ENCODE measurements at regions not wholly inside any gene's neighbourhood (a gene's known extent, or its start where the extent isn't known, plus 50 kb on each side); places are given as distances from the start of the nearest gene placed in this dataset.
"Not testable (repeated sequence)": the region's sequence is repeated elsewhere in the genome, so short reads cannot be mapped to it uniquely, and the experiment has no call there.

GRCh38 chr15:92733934-92734521, 78.5 kb upstream of the FAM174B start:
- H3K4me1 Mint-ChIP-seq: peaks cover 0 to 9% (median 2%) of the 10 kb centered on the region in 4 donors
- no peak overlapping the region for H3K27ac ChIP-seq (ENCODE audit: insufficient read depth, low read length, poor library complexity, severe bottlenecking)
- H3K36me3 ChIP-seq (ENCODE audit: control insufficient read depth, insufficient read depth, low read length): no peaks in the 10 kb centered on the region
- no peaks in the 10 kb centered on the region for H3K4me1 ChIP-seq (ENCODE audit: control insufficient read depth, insufficient read depth, low read length, poor library complexity, severe bottlenecking)
- H3K9me3 ChIP-seq (ENCODE audit: control insufficient read depth in 2 of 2, low read length in 2 of 2): no peaks in the 10 kb centered on the region
- DNase-seq (peak in 2 of 3 donors; percentile 8 to 17), ATAC-seq (ENCODE audit: low read depth in 2 of 2) (no peak)
- peak overlapping the region; percentile 67 to 91 (median 86) for H3K4me3 Mint-ChIP-seq
- H3K4me3 ChIP-seq (ENCODE audit: low read depth, low read length): peak overlapping the region; percentile 42
- H3K27me3 Mint-ChIP-seq: peaks cover 23% of the 10 kb centered on the region
- no peaks in the 10 kb centered on the region for H3K36me3 Mint-ChIP-seq
- H3K27me3 ChIP-seq (ENCODE audit: control insufficient read depth, insufficient read depth, low read length): no peaks in the 10 kb centered on the region
- peaks cover 0 to 2% (median 0%) of the 10 kb centered on the region in 7 donors for H3K9me3 Mint-ChIP-seq
- peak overlapping the region in 1 of 3 donors; percentile 90 for H3K27ac Mint-ChIP-seq

- not testable (repeated sequence) for H3K9me3 Mint-ChIP-seq; H3K36me3 ChIP-seq (ENCODE audit: control insufficient read depth, insufficient read depth, low read length); H3K4me1 Mint-ChIP-seq; H3K4me3 Mint-ChIP-seq; DNase-seq; H3K4me1 ChIP-seq (ENCODE audit: control insufficient read depth, insufficient read depth, low read length, poor library complexity, severe bottlenecking); H3K36me3 Mint-ChIP-seq; H3K27ac ChIP-seq (ENCODE audit: insufficient read depth, low read length, poor library complexity, severe bottlenecking); H3K27ac Mint-ChIP-seq; H3K27me3 ChIP-seq (ENCODE audit: control insufficient read depth, insufficient read depth, low read length); ATAC-seq (ENCODE audit: low read depth in 2 of 2); H3K9me3 ChIP-seq (ENCODE audit: control insufficient read depth in 2 of 2, low read length in 2 of 2); H3K4me3 ChIP-seq (ENCODE audit: low read depth, low read length)
- peaks cover 21% of the 10 kb centered on the region for H3K27me3 Mint-ChIP-seq
Measured at GRCh38 chr15:92739246-92739645, 83.7 kb upstream of the FAM174B start.

- Histone ChIP-seq H3K36me3 (ENCODE audit: control insufficient read depth, insufficient read depth, low read length) (no peaks in the 10 kb centered on the region), H3K27me3 (ENCODE audit: control insufficient read depth, insufficient read depth, low read length) (no peaks in the 10 kb centered on the region), H3K4me1 (ENCODE audit: control insufficient read depth, insufficient read depth, low read length, poor library complexity, severe bottlenecking) (no peaks in the 10 kb centered on the region), H3K9me3 (ENCODE audit: control insufficient read depth in 2 of 2, low read length in 2 of 2) (no peaks in the 10 kb centered on the region), H3K4me3 (ENCODE audit: low read depth, low read length) (no peak overlapping the region), H3K27ac (ENCODE audit: insufficient read depth, low read length, poor library complexity, severe bottlenecking) (no peak overlapping the region)
- ATAC-seq (ENCODE audit: low read depth in 2 of 2) (no peak), DNase-seq (no peak)
- H3K36me3 Mint-ChIP-seq: no peaks in the 10 kb centered on the region
- H3K4me3 Mint-ChIP-seq: no peak overlapping the region
- no peaks in the 10 kb centered on the region for H3K4me1 Mint-ChIP-seq
- no peak overlapping the region for H3K27ac Mint-ChIP-seq
- no peaks in the 10 kb centered on the region for H3K9me3 Mint-ChIP-seq
- peaks cover 19% of the 10 kb centered on the region for H3K27me3 Mint-ChIP-seq
Measured at GRCh38 chr15:92745845-92746271, 90.3 kb upstream of the FAM174B start.

- DNase-seq (no peak), ATAC-seq (ENCODE audit: low read depth in 2 of 2) (no peak)
- no peaks in the 10 kb centered on the region for H3K36me3 ChIP-seq (ENCODE audit: control insufficient read depth, insufficient read depth, low read length)
- no peak overlapping the region for H3K27ac ChIP-seq (ENCODE audit: insufficient read depth, low read length, poor library complexity, severe bottlenecking)
- no peak overlapping the region for H3K4me3 Mint-ChIP-seq
- H3K27me3 ChIP-seq (ENCODE audit: control insufficient read depth, insufficient read depth, low read length): no peaks in the 10 kb centered on the region
- H3K4me3 ChIP-seq (ENCODE audit: low read depth, low read length): no peak overlapping the region
- H3K4me1 ChIP-seq (ENCODE audit: control insufficient read depth, insufficient read depth, low read length, poor library complexity, severe bottlenecking): no peaks in the 10 kb centered on the region
- peaks cover 14% of the 10 kb centered on the region for H3K27me3 Mint-ChIP-seq
- no peaks in the 10 kb centered on the region for H3K36me3 Mint-ChIP-seq
- no peaks in the 10 kb centered on the region for H3K4me1 Mint-ChIP-seq
- no peaks in the 10 kb centered on the region for H3K9me3 Mint-ChIP-seq
- no peaks in the 10 kb centered on the region for H3K9me3 ChIP-seq (ENCODE audit: control insufficient read depth in 2 of 2, low read length in 2 of 2)
- no peak overlapping the region for H3K27ac Mint-ChIP-seq
Measured at GRCh38 chr15:92747047-92747446, 91.5 kb upstream of the FAM174B start.

GRCh38 chr15:92749216-92749615, 93.6 kb upstream of the FAM174B start:
- DNase-seq (no peak), ATAC-seq (ENCODE audit: low read depth in 2 of 2) (no peak)
- Histone ChIP-seq H3K4me1 (ENCODE audit: control insufficient read depth, insufficient read depth, low read length, poor library complexity, severe bottlenecking) (no peaks in the 10 kb centered on the region), H3K4me3 (ENCODE audit: low read depth, low read length) (no peak overlapping the region), H3K9me3 (ENCODE audit: control insufficient read depth in 2 of 2, low read length in 2 of 2) (no peaks in the 10 kb centered on the region), H3K27me3 (ENCODE audit: control insufficient read depth, insufficient read depth, low read length) (no peaks in the 10 kb centered on the region), H3K27ac (ENCODE audit: insufficient read depth, low read length, poor library complexity, severe bottlenecking) (no peak overlapping the region), H3K36me3 (ENCODE audit: control insufficient read depth, insufficient read depth, low read length) (no peaks in the 10 kb centered on the region)
- Mint-ChIP-seq H3K27me3 (peaks cover 10% of the 10 kb centered on the region), H3K27ac (no peak overlapping the region), H3K9me3 (no peaks in the 10 kb centered on the region), H3K4me1 (no peaks in the 10 kb centered on the region), H3K4me3 (no peak overlapping the region), H3K36me3 (no peaks in the 10 kb centered on the region)

GRCh38 chr15:92749946-92750345, 94.4 kb upstream of the FAM174B start:
- H3K36me3 Mint-ChIP-seq: no peaks in the 10 kb centered on the region
- no peaks in the 10 kb centered on the region for H3K4me1 ChIP-seq (ENCODE audit: control insufficient read depth, insufficient read depth, low read length, poor library complexity, severe bottlenecking)
- no peak for DNase-seq
- no peaks in the 10 kb centered on the region for H3K9me3 Mint-ChIP-seq
- no peak for ATAC-seq (ENCODE audit: low read depth in 2 of 2)
- no peaks in the 10 kb centered on the region for H3K36me3 ChIP-seq (ENCODE audit: control insufficient read depth, insufficient read depth, low read length)
- no peaks in the 10 kb centered on the region for H3K4me1 Mint-ChIP-seq
- no peak overlapping the region for H3K4me3 Mint-ChIP-seq
- no peaks in the 10 kb centered on the region for H3K9me3 ChIP-seq (ENCODE audit: control insufficient read depth in 2 of 2, low read length in 2 of 2)
- H3K27me3 ChIP-seq (ENCODE audit: control insufficient read depth, insufficient read depth, low read length): no peaks in the 10 kb centered on the region
- H3K27ac Mint-ChIP-seq: no peak overlapping the region
- no peak overlapping the region for H3K4me3 ChIP-seq (ENCODE audit: low read depth, low read length)
- H3K27ac ChIP-seq (ENCODE audit: insufficient read depth, low read length, poor library complexity, severe bottlenecking): no peak overlapping the region
- H3K27me3 Mint-ChIP-seq: peaks cover 8% of the 10 kb centered on the region

- Mint-ChIP-seq H3K27ac (no peak overlapping the region), H3K27me3 (peaks cover 11% of the 10 kb centered on the region), H3K4me1 (no peaks in the 10 kb centered on the region), H3K36me3 (no peaks in the 10 kb centered on the region), H3K9me3 (no peaks in the 10 kb centered on the region), H3K4me3 (no peak overlapping the region)
- no peak for ATAC-seq (ENCODE audit: low read depth in 2 of 2)
- Histone ChIP-seq H3K9me3 (ENCODE audit: control insufficient read depth in 2 of 2, low read length in 2 of 2) (no peaks in the 10 kb centered on the region), H3K27ac (ENCODE audit: insufficient read depth, low read length, poor library complexity, severe bottlenecking) (no peak overlapping the region), H3K4me3 (ENCODE audit: low read depth, low read length) (no peak overlapping the region), H3K4me1 (ENCODE audit: control insufficient read depth, insufficient read depth, low read length, poor library complexity, severe bottlenecking) (no peaks in the 10 kb centered on the region), H3K36me3 (ENCODE audit: control insufficient read depth, insufficient read depth, low read length) (no peaks in the 10 kb centered on the region), H3K27me3 (ENCODE audit: control insufficient read depth, insufficient read depth, low read length) (no peaks in the 10 kb centered on the region)
- no peak for DNase-seq
Measured at GRCh38 chr15:92751528-92751927, 96.0 kb upstream of the FAM174B start.

GRCh38 chr15:92753591-92753990, 98.0 kb upstream of the FAM174B start:
- no peaks in the 10 kb centered on the region for H3K9me3 Mint-ChIP-seq
- H3K4me3 ChIP-seq (ENCODE audit: low read depth, low read length): no peak overlapping the region
- H3K4me1 Mint-ChIP-seq: no peaks in the 10 kb centered on the region
- no peaks in the 10 kb centered on the region for H3K36me3 ChIP-seq (ENCODE audit: control insufficient read depth, insufficient read depth, low read length)
- H3K27ac ChIP-seq (ENCODE audit: insufficient read depth, low read length, poor library complexity, severe bottlenecking): no peak overlapping the region
- H3K27me3 ChIP-seq (ENCODE audit: control insufficient read depth, insufficient read depth, low read length): no peaks in the 10 kb centered on the region
- peaks cover 17% of the 10 kb centered on the region for H3K27me3 Mint-ChIP-seq
- H3K4me1 ChIP-seq (ENCODE audit: control insufficient read depth, insufficient read depth, low read length, poor library complexity, severe bottlenecking): no peaks in the 10 kb centered on the region
- H3K27ac Mint-ChIP-seq: no peak overlapping the region
- ATAC-seq (ENCODE audit: low read depth in 2 of 2): no peak
- H3K36me3 Mint-ChIP-seq: no peaks in the 10 kb centered on the region
- DNase-seq: no peak
- no peak overlapping the region for H3K4me3 Mint-ChIP-seq
- H3K9me3 ChIP-seq (ENCODE audit: control insufficient read depth in 2 of 2, low read length in 2 of 2): no peaks in the 10 kb centered on the region

All from CD4-positive, CD25-positive, alpha-beta regulatory T cell (primary cell).